CD14-positive monocyte (primary cell): ENCODE measurements at regions not wholly inside any gene's neighbourhood (a gene's known extent, or its start where the extent isn't known, plus 50 kb on each side); places are given as distances from the start of the nearest gene placed in this dataset.

Experiments used
- DNase-seq, 3 donors: peaks; one replicate each; pipeline ENCODE4 v3.0.0-alpha.2; 2011 to 2022
- H2AFZ ChIP-seq: 2 replicates; pipeline ENCODE4 v1.6.0; 2012; ENCODE audit warnings: mild to moderate bottlenecking, low read depth, low read length, inconsistent platforms; ENCODE audit not compliant: insufficient read depth, poor library complexity, severe bottlenecking
- H3K27ac ChIP-seq, 2 donors: 1 replicate in 1 of 2; 2 replicates in 1 of 2; pipeline ENCODE4 v1.5.1; 2012 to 2013; ENCODE audit warnings: low read length in 2 of 2, control low read depth in 1 of 2, inconsistent platforms in 1 of 2, low read depth in 1 of 2, mild to moderate bottlenecking in 1 of 2
- H3K27me3 ChIP-seq, 2 donors: one replicate each; pipeline versions ENCODE4 v1.6.0 to v1.6.1; 2011 to 2013; ENCODE audit warnings: low read length in 2 of 2; ENCODE audit not compliant: control insufficient read depth in 2 of 2, insufficient read depth in 2 of 2
- H3K36me3 ChIP-seq, 2 donors: replicated peaks in 1 of 2; 1 replicate in 1 of 2; 2 replicates in 1 of 2; pipeline versions ENCODE4 v1.5.1 to v1.6.1; 2012 to 2013; ENCODE audit warnings: low read length in 2 of 2, control low read depth in 1 of 2, inconsistent platforms in 1 of 2, mild to moderate bottlenecking in 1 of 2; ENCODE audit not compliant: insufficient read depth in 2 of 2, control insufficient read depth in 1 of 2
- H3K4me1 ChIP-seq, 2 donors: 1 replicate in 1 of 2; 2 replicates in 1 of 2; pipeline versions ENCODE4 v1.5.1 to v1.6.1; 2012 to 2013; ENCODE audit warnings: low read length in 2 of 2, control low read depth in 1 of 2, inconsistent platforms in 1 of 2, mild to moderate bottlenecking in 1 of 2, moderate library complexity in 1 of 2; ENCODE audit not compliant: insufficient read depth in 2 of 2, control insufficient read depth in 1 of 2
- H3K4me2 ChIP-seq: replicated peaks from 2 replicates; pipeline ENCODE3; 2012; ENCODE audit warnings: low read length, moderate library complexity, mild to moderate bottlenecking; ENCODE audit not compliant: poor library complexity, severe bottlenecking; ENCODE audit errors: extremely low read depth
- H3K4me3 ChIP-seq, 3 experiments: fragments of 200-600 bp in 1 of 3; sonication (generic) in 1 of 3; replicated peaks in 1 of 3; 1 replicate in 2 of 3; 2 replicates in 1 of 3; pipeline ENCODE4 v1.5.1; 2011 to 2013; ENCODE audit warnings: low read length in 3 of 3, mild to moderate bottlenecking in 3 of 3, control low read depth in 2 of 3, low read depth in 2 of 3, inconsistent platforms in 1 of 3, moderate library complexity in 1 of 3
- H3K79me2 ChIP-seq: 2 replicates; pipeline ENCODE4 v1.6.0; 2012; ENCODE audit warnings: mild to moderate bottlenecking, control low read depth, inconsistent platforms, low read length, moderate library complexity; ENCODE audit not compliant: insufficient read depth
- H3K9ac ChIP-seq: 2 replicates; pipeline ENCODE4 v1.6.0; 2017; ENCODE audit warnings: low read length, mild to moderate bottlenecking; ENCODE audit not compliant: insufficient read depth, poor library complexity, severe bottlenecking
- H3K9me3 ChIP-seq, 2 donors: replicated peaks in 1 of 2; 1 replicate in 1 of 2; 2 replicates in 1 of 2; pipeline versions ENCODE4 v1.5.1 to v1.6.1; 2012 to 2013; ENCODE audit warnings: low read length in 2 of 2, control low read depth in 1 of 2; ENCODE audit not compliant: control insufficient read depth in 1 of 2, insufficient read depth in 1 of 2
- H4K20me1 ChIP-seq: 2 replicates; pipeline ENCODE4 v1.6.0; 2012; ENCODE audit warnings: mild to moderate bottlenecking, low read length, control low read depth, moderate library complexity; ENCODE audit not compliant: insufficient read depth
- H3K27ac Mint-ChIP-seq, 7 donors: one replicate each; pipeline ENCODE4 v1.8.0; 2020; ENCODE audit warnings: mild to moderate bottlenecking in 7 of 7, mixed read lengths in 7 of 7, moderate library complexity in 6 of 7, inconsistent platforms in 2 of 7
- H3K27me3 Mint-ChIP-seq, 3 donors: one replicate each; pipeline ENCODE4 v1.8.0; 2021 to 2022; ENCODE audit warnings: low read depth in 3 of 3, mild to moderate bottlenecking in 3 of 3, mixed read lengths in 3 of 3, moderate library complexity in 3 of 3, inconsistent platforms in 1 of 3
- H3K36me3 Mint-ChIP-seq, 2 donors: one replicate each; pipeline ENCODE4 v1.8.0; 2020; ENCODE audit warnings: mixed read lengths in 2 of 2, inconsistent platforms in 1 of 2, mild to moderate bottlenecking in 1 of 2
- H3K4me1 Mint-ChIP-seq: one replicate; pipeline ENCODE4 v1.8.0; 2020; ENCODE audit warnings: mild to moderate bottlenecking, mixed read lengths
- H3K4me3 Mint-ChIP-seq, 2 donors: one replicate each; pipeline ENCODE4 v1.8.0; 2020; ENCODE audit warnings: mild to moderate bottlenecking in 2 of 2, mixed read lengths in 2 of 2, moderate library complexity in 1 of 2
- H3K9me3 Mint-ChIP-seq, 7 donors: one replicate each; pipeline ENCODE4 v1.8.0; 2020 to 2022; ENCODE audit warnings: mixed read lengths in 7 of 7, mild to moderate bottlenecking in 6 of 7, moderate library complexity in 6 of 7, inconsistent platforms in 2 of 7
- CTCF ChIP-seq: fragments of 200-600 bp; IDR thresholded peaks from one replicate; pipeline ENCODE4 v1.8.0; 2022; ENCODE audit warnings: antibody characterized with exemption, mild to moderate bottlenecking
- WGBS: methylation state at CpG from one replicate; pipeline ENCODE4 v1.1.5; 2013; ENCODE audit warnings: missing lambda C conversion rate; ENCODE audit not compliant: insufficient coverage; 5-methylcytosine and 5-hydroxymethylcytosine counted together
- intact Hi-C, 2 donors: fragments of 100-400 bp; cut with micrococcal nuclease; formaldehyde crosslinking; loops; one replicate each; pipeline versions ENCODE4 v1.15.0 to v1.15.1; 2023

GRCh38 chr13:79671420-79671819 is 190.5 kb downstream of the NDFIP2 start:
- Histone ChIP-seq H3K9me3 (no peaks in the 10 kb centered on the region), H3K27me3 (no peaks in the 10 kb centered on the region), H3K4me3 (no peak overlapping the region), H3K4me1 (no peaks in the 10 kb centered on the region), H4K20me1 (no peaks in the 10 kb centered on the region), H3K9ac (no peak overlapping the region), H3K79me2 (no peaks in the 10 kb centered on the region), H3K36me3 (no peaks in the 10 kb centered on the region), H3K4me2 (no peak overlapping the region), H2AFZ (no peak overlapping the region), H3K27ac (no peak overlapping the region)
- H3K4me3 Mint-ChIP-seq: no peak overlapping the region
- no peak for DNase-seq
- 10% methylated on average over 2 of the region's 2 CpGs for WGBS
- no peak overlapping the region for H3K27ac Mint-ChIP-seq
- TF ChIP-seq CTCF: no peak
- no peaks in the 10 kb centered on the region for H3K36me3 Mint-ChIP-seq
- intact Hi-C loops: no loop called here
- H3K9me3 Mint-ChIP-seq: peaks cover 0 to 2% (median 0%) of the 10 kb centered on the region in 7 donors
- peaks cover 0 to 5% (median 2%) of the 10 kb centered on the region in 3 donors for H3K27me3 Mint-ChIP-seq
- peaks cover 3% of the 10 kb centered on the region for H3K4me1 Mint-ChIP-seq

- H3K4me2 ChIP-seq: no peak overlapping the region
- Mint-ChIP-seq H3K4me1 (peaks cover 3% of the 10 kb centered on the region), H3K27me3 (peaks cover 0 to 8% (median 2%) of the 10 kb centered on the region in 3 donors), H3K4me3 (no peak overlapping the region), H3K36me3 (no peaks in the 10 kb centered on the region), H3K9me3 (peaks cover 0 to 2% (median 0%) of the 10 kb centered on the region in 7 donors), H3K27ac (no peak overlapping the region)
- no peak for DNase-seq
- no peaks in the 10 kb centered on the region for H3K9me3 ChIP-seq
- 100% methylated on average over 1 of the region's 2 CpGs for WGBS
- no peak overlapping the region for H3K27ac ChIP-seq
- no peak for TF ChIP-seq CTCF
- no peaks in the 10 kb centered on the region for H3K79me2 ChIP-seq
- H4K20me1 ChIP-seq: no peaks in the 10 kb centered on the region
- H3K4me3 ChIP-seq: no peak overlapping the region
- H2AFZ ChIP-seq: no peak overlapping the region
- H3K4me1 ChIP-seq: no peaks in the 10 kb centered on the region
- H3K9ac ChIP-seq: no peak overlapping the region
- H3K36me3 ChIP-seq: no peaks in the 10 kb centered on the region
- intact Hi-C loops: no loop called here
- H3K27me3 ChIP-seq: no peaks in the 10 kb centered on the region
Measured at GRCh38 chr13:79668201-79668752, 187.3 kb downstream of the NDFIP2 start.
